Superior temporal gyrus (tissue), 1 donor: ENCODE measurements at regions not wholly inside any gene's neighbourhood (a gene's known extent, or its start where the extent isn't known, plus 50 kb on each side); places are given as distances from the start of the nearest gene placed in this dataset.
"Not testable (repeated sequence)": the region's sequence is repeated elsewhere in the genome, so short reads cannot be mapped to it uniquely, and the experiment has no call there.

ENCODE experiments used
- DNase-seq: peaks from one replicate; pipeline ENCODE4 v3.0.0-alpha.2; 2016; ENCODE audit errors: extremely low spot score

DNA sequence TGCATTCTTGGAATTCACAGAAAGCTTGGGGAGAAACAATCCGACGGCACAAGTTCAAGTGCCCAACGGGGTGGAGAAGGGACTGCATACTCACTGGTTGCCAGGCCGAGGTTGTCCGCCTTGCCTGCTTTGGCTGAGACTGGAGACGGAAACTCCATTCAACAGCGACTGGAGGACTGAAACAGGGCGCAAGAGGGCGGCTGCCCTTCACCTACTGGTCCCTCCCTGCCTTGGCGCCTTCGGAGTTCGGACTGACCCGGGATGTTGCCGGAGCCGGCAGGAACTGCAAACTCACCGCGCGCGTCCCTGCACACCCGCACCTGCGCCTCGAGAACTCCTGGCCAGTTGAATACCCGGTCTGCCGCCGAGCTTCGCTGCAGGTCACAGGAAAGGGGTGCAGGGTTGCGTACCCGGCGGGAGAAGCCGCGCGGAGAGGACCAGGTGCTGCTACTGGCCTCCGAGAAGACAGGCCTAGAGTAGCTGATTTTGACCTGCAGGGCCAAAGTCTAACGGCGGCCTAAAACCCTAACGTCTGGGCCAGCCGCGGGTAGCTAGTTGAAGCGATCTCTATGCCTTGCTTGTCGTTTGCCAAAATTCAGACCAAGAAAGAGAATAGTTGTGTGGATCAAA, 132.9 kb downstream of the FAM72B start:
- not testable (repeated sequence) for DNase-seq

GRCh38 chr1:121052081-121052660, 132.0 kb downstream of the FAM72B start:
- not testable (repeated sequence) for DNase-seq

DNA sequence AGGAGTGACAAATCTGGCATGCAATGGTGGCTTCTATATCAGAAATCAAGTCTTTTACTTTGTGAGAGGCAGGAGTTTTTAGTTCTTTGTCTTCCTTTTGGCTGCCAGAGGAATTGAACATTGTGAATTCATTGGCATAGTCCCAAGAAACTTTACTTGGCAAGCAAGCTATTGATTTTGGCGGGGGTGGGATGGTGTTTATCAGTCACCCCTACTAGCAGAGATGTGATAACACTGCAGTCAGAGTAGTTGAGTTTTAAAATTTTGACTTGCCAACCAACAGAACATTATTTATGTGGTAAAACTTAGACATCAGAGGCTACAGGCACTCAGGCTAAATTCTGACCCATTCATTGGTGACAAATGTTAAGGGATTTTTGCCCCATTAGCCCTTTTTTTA, 129.2 kb downstream of the FAM72B start:
- not testable (repeated sequence) for DNase-seq

DNA sequence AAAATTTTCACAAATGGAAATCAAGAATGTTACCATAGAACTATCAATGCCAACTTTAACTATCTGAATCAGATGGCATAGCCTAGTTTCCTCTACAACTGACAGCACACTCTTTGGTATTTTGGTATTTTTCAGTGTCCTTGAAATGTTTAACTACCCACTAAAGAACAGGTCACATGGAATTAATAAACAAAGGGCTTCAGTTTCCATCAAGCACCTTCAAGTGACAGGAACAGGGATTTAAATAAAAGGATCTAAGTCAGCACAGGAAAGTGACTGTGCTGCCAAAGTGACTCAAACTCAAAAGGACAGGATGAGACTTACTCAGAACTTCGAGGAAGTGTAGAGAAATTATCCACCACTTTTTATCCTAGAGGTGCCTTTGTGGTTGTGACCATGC, 117.2 kb downstream of the FAM72B start:
- not testable (repeated sequence) for DNase-seq

- not testable (repeated sequence) for DNase-seq
Measured at GRCh38 chr1:121068738-121069499, 115.2 kb downstream of the FAM72B start.

DNA sequence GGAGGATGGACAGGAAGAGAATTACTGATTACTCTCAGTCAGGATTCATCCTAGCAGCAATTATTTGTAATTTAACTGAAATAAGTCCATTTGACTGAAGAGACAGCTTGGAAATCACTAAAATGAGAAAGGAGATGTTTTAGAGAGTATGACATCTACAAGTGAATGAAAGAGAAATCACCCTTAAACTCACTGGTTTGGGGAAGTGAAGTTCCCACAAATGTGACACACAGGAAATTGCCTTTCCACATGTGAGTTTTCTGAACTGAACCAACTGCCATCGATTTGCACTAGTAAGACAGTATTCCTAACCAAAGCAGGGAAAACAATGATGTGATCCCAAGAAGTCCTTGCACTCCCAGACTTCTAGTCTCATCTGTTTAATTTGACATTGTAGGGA, 110.3 kb downstream of the FAM72B start:
- DNase-seq = not testable (repeated sequence)

- not testable (repeated sequence) for DNase-seq
Measured at GRCh38 chr1:121075254-121075805, 108.8 kb downstream of the FAM72B start.

DNA sequence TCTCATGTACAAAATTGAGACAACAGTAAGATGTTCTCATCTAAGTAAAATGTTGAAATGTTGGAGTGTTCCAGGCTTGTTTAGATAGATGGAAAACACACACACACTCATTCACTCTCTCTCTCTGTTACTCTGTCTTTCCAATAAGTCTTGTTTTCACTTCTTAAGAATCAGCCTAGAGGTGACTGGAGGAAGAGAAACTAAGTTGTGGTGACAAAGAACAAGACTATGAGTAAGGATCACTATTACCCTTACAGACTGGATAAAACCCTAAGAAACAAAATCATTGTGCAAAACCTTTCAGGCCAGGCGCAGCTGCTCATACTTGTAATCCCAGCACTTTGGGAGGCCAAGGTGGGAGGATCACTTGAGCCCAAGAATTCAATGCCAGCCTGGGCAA, 107.5 kb downstream of the FAM72B start:
- DNase-seq = not testable (repeated sequence)

GRCh38 chr1:121079655-121080054, 104.5 kb downstream of the FAM72B start:
- not testable (repeated sequence) for DNase-seq

DNA sequence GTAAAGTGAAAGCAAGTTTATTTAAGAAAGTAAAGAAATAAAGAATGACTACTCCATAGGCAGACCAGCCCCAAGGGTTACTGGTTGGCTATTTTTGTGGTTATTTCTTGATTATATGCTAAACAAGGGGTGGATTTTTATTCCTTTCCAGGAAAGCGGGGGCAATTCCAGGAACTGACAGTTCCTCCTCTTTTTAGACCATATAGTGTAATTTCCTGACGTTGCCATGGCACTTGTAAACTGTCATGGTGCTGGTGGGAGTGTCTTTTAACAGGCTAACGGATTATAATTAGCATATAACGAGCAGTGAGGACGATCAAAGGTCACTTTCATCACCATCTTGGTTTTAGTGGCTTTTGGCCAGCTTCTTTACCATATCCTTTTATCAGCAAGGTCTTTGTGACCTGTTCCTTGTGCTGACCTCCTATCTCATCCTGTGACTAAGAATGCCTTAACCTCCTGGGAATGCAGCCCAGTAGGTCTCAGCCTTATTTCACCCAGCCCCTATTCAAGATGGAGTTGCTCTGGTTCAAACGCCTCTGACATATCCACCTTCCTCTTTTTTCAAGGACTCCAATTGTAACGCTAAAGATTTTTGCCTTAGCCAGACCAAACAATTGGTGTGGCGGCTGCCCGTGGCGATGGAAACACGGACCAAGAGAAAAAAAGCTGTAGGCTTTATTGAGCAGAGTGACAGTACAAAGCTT, 103.8 kb downstream of the FAM72B start:
- DNase-seq = not testable (repeated sequence)

- DNase-seq = not testable (repeated sequence)
Measured at GRCh38 chr1:121080904-121081264, 103.3 kb downstream of the FAM72B start.

DNA sequence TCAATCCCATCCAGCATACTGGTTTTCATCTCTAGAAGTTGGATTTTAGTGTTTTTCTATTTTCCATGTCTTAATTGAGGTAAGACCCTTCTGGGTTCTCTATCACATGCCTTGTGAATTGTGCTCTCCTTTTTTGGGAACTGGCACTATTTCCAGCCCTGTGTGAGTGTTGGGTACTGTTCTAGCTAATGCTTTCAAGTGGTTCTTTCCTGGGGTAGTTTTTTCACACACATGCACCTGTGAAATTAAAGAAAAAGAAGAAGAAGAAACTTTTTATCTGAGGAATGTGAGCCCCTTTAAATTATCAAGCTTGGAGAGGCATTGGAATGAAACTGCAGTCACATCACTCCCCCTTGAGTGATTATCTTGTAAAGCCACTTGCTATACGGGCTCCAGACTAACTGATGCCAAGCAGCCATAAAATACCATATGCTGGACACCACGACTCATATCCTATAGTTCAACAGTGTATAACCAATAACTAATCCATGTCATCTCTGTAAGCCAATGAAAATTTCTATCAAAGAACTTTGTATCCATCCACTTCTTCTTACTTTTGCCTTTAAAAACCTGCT, 102.4 kb downstream of the FAM72B start:
- DNase-seq = not testable (repeated sequence)

DNA sequence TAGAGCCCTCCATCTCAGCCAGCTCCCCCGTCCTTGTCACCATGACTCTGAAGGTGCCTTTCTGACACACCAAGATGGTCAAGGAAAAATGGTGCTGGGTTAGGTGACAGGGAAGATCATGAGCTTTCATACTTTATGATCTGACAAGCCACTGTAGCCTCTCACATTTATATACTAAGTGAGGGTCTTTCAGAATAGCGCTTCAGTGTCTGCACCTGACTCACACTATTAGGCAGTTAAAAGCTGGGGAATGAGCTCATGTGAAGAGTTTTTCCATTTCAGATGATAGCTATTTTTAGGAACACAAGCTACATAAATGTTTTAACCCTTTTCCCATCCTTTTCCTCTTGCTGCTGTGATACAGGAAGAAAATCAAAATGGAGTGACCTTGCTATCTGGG, 101.1 kb downstream of the FAM72B start:
- DNase-seq = not testable (repeated sequence)

- DNase-seq = not testable (repeated sequence)
Measured at GRCh38 chr1:121086249-121086648, 97.9 kb downstream of the FAM72B start.

- not testable (repeated sequence) for DNase-seq
Measured at GRCh38 chr1:121087221-121087620, 96.9 kb downstream of the FAM72B start.

DNA sequence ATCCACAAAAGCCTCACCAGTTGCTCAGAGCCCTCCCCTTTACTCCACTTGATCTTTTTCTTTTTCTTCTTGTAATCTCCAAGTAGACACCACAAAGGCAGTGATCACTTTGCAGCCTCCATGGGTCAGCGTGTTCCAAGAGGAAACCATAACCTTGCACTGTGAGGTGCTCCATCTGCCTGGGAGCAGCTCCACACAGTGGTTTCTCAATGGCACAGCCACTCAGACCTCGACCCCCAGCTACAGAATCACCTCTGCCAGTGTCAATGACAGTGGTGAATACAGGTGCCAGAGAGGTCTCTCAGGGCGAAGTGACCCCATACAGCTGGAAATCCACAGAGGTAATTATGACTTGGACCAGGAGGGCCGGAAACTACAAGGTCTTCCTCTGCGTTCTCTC, 95.6 kb downstream of the FAM72B start:
- not testable (repeated sequence) for DNase-seq

- peak; percentile 13 for DNase-seq
Measured at GRCh38 chr1:121092329-121092968, 91.7 kb downstream of the FAM72B start.

DNA sequence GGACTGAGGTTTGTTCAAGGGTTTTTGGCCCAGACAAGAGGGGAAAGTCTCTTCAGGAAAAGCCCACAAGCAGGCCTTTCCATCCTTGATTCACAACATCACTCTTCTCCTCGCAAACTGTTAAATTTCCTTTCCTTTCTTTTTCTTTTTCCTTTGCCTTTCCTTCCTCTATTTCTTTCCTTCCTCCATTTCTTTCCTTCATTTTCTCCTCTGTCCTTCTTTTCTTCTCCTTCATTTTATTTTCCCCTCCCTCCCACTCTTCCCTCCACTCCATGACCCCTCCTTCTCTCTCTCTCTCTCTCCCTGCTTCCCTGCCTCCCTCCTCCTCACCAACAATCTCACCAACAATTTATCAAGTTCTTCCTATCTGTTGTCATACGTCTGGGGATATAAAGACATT, 89.1 kb downstream of the FAM72B start:
- not testable (repeated sequence) for DNase-seq

- peak; percentile 53 for DNase-seq
Measured at GRCh38 chr1:121097127-121097866, 86.8 kb downstream of the FAM72B start.

GRCh38 chr1:121097867-121098215, 86.3 kb downstream of the FAM72B start:
- DNase-seq = peak; percentile 9
